ENCODE measurements at regions not wholly inside any gene's neighbourhood (a gene's known extent, or its start where the extent isn't known, plus 50 kb on each side); places are given as distances from the start of the nearest gene placed in this dataset.

GRCh38 chr1:88052167-88052566 lies 631.9 kb upstream of the PKN2 start:
- TF ChIP-seq POLR2A (IDR thresholded peaks at IDR 0.05) = no peak
- TF ChIP-seq CTCF (IDR thresholded peaks at IDR 0.05 in 4 of 5, conservative IDR thresholded peaks at IDR 0.05 in 1 of 5) = no peak

All from gastrocnemius medialis (tissue), 4 donors.